SKM-1 treated with dmso at 0.1 percent for 144 hours (cell line): ENCODE measurements at regions not wholly inside any gene's neighbourhood (a gene's known extent, or its start where the extent isn't known, plus 50 kb on each side); places are given as distances from the start of the nearest gene placed in this dataset.

Experiments
- DNase-seq: peaks from one replicate; lab custom pipeline; 2025; ENCODE audit not compliant: unreplicated experiment; lab: John Stamatoyannopoulos, UW

- no peak for DNase-seq
Measured at GRCh38 chr12:30828686-30829085, 73.9 kb upstream of the CAPRIN2 start.

- DNase-seq, result no peak
Measured at GRCh38 chr12:30827101-30828066, 72.6 kb upstream of the CAPRIN2 start.

GRCh38 chr12:30826276-30826675 lies 71.5 kb upstream of the CAPRIN2 start:
- DNase-seq, result no peak

GRCh38 chr12:30825341-30825740 lies 70.6 kb upstream of the CAPRIN2 start:
- DNase-seq, result no peak

- DNase-seq, result no peak
Measured at GRCh38 chr12:30824311-30824710, 69.6 kb upstream of the CAPRIN2 start.

DNA sequence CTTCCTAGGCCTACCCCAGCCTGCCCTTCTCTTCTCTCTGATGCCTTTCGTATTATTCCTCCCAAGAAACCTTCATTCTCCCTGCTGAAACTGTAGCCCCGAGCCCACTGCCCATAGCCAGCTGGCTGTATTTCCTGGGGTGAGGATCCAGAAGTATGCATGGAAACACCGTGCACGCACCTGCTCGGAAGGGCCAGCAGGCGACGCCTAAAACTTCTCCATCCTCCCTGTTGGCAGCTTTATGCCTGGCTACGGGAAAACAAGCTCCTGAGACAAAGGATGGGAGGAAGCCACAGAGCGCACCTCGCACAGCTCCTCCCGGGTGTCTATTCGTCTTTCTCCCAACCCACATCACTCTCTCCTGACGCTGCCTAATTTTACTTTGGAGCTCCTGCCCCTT lies 69.0 kb upstream of the CAPRIN2 start:
- no peak for DNase-seq

- DNase-seq, result no peak
Measured at GRCh38 chr12:30823156-30823699, 68.5 kb upstream of the CAPRIN2 start.

- DNase-seq, result no peak
Measured at GRCh38 chr12:30822385-30823155, 67.8 kb upstream of the CAPRIN2 start.

DNA sequence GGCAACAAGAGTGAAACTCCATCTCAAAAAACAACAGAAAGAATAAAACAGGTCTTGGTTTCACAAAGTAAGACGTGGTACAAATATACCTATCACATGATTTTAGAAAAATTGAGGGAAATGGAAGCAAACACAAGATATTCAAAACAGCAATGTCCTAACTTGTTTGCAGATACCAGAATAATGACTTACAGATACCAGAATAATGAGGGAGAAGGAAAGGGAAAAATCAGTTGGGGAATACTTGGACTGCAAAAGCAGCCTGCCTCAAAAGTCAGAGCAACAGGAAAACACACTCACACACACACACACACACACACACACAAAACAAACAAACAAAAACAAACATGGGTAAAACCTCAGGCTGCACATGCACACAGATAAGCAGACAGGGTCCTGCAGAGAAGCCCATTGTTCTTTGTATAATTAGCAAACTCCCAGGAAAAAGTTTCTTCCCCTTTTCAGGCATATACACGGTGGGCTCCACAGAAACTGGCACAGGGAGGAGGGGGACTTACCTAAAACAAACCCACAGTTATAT lies 65.7 kb upstream of the CAPRIN2 start:
- DNase-seq, result no peak

- DNase-seq, result no peak
Measured at GRCh38 chr12:30818562-30818961, 63.8 kb upstream of the CAPRIN2 start.

DNA sequence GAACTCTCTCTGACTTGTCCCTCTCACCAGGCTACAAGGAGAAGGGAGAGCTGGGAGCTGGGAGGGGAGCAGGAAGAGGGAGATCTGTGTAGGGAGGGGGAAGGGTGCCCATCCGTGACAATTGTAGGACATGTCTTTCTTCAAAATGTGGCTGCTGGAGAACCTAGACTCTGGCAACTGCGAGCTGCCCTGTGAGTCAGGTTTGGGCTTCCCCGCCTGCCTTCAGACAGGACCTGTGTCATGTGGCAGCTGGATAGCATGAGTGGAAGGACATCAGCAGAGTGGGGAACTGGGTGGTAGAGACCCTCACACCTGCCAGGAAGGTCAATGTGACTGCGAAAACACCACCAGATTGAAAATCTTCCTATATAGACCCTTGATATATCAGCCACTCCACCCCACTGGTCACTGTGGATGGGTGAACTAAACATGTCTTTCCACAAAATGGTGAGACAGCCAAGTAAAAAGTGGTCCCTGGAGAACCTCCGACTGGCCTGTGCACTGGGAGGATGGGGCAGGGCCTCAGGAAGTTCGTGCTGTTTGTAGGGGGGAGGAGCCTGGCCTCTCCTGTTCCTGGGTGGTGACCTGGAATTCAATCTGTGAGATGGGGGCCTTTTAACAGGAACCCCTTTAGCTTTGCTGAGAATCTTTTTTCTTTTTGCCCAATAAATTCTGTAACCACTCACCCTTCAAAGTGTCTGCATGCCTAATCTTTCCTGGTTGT lies 62.2 kb upstream of the CAPRIN2 start:
- no peak for DNase-seq

DNA sequence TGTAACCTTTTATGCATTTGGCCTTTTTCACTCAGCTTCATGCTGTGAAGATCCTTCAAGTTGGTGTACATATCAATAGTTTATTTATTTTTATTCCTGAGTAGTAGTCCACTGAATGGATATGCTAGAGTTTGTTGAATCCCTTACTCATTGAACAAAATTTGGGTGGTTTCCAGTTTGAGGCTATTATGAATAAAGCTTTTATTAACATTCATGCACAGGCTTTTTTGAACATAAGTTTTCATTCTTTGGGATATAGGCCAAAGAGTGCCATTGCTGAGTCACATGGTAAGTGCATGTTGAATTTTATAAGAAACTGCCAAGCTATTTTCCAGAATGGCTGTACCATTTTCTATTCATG lies 59.5 kb upstream of the CAPRIN2 start:
- DNase-seq, result no peak

- no peak for DNase-seq
Measured at GRCh38 chr12:30813525-30814294, 59.0 kb upstream of the CAPRIN2 start.

DNA sequence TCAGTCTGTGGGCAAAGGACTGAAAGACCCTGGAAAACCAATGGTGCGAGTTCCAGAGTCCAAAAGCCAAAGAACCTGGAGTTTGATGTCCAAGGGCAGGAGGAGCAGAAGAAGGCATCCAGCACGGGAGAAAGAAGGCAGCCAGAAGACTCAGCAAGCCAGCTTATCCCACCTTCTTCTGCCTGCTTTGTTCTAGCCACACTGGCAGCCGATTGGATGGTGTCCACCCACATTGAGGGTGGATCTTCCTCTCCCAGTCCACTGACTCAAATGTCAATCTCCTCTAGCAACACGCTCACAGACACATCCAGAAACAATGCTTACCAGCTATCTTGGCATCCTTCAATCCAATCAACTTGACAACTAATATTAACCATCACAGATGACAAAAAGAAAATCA lies 57.2 kb upstream of the CAPRIN2 start:
- no peak for DNase-seq

DNA sequence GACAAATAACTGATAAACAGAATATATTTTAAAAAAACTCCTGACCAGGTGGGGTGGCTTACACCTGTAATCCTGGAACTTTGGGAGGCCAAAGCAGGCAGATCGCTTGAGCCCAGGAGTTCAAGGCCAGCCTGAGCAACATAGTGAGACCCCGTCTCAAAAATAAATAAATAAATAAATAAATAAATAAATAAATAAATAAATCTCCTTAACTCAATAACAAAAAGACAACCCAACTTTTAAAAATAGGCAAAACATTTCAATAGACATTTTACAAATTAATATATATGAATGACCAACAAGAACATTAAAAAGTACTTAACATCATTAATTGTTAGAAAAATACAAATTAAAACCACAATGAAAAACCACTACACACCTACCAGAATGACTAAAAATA lies 56.2 kb upstream of the CAPRIN2 start:
- DNase-seq, result no peak

DNA sequence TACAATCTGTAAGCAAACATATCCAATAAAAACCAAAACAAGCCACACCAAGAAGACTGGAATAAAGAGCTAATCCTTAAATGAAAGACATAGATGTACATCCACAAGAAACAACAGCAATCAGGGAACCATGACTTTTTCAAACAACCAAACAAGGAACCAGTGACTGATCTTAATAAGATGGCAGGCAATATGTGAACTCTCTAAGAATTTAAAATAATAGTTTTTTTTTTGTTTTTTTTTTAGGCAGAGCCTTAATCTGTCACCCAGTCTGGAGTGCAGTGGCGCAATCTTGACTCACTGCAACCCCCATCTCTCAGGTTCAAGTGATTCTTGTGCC lies 52.9 kb upstream of the CAPRIN2 start:
- no peak for DNase-seq

GRCh38 chr12:30806989-30807694 lies 52.4 kb upstream of the CAPRIN2 start:
- DNase-seq, result no peak

DNA sequence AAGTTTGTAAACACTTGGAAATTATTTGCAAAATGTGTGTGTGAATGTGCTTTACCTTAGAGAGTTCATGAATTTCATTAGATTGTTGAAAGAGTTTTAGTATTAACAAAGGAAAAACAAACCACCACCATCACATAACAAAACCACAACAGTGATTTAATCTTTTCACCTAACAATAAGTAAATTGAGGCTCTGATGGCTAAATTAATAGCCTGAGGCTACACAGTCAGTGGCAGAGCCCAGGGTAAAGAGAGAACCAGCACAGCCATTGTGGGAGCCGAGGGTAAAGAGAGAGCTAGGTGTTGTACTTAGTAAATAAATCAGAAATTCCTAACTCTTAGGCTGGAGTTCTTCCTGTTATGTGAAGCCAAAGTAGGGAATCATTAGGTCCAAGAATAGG lies 51.2 kb upstream of the CAPRIN2 start:
- DNase-seq, result no peak
